Hepatocyte (in vitro differentiated cells): ENCODE measurements at regions not wholly inside any gene's neighbourhood (a gene's known extent, or its start where the extent isn't known, plus 50 kb on each side); places are given as distances from the start of the nearest gene placed in this dataset.

ENCODE experiments used
- DNase-seq: peaks from one replicate; pipeline ENCODE4 v3.0.0-alpha.2; 2016; ENCODE audit warnings: low spot score
- H2AFZ ChIP-seq: fragments of 200-600 bp; sonication (generic); 2 replicates; pipeline ENCODE4 v1.6.0; 2016; ENCODE audit warnings: antibody characterized with exemption, mild to moderate bottlenecking
- H3K27ac ChIP-seq: fragments of 200-600 bp; sonication (generic); 2 replicates; pipeline ENCODE4 v1.5.1; 2016; ENCODE audit warnings: mild to moderate bottlenecking
- H3K27me3 ChIP-seq: fragments of 200-600 bp; sonication (generic); 2 replicates; pipeline ENCODE4 v1.6.1; 2016
- H3K36me3 ChIP-seq: fragments of 200-600 bp; sonication (generic); replicated peaks from 2 replicates; pipeline ENCODE4 v1.5.1; 2016; ENCODE audit warnings: low read depth; ENCODE audit not compliant: insufficient read depth
- H3K4me1 ChIP-seq: fragments of 200-600 bp; sonication (generic); 2 replicates; pipeline ENCODE4 v1.5.1; 2016; ENCODE audit warnings: mild to moderate bottlenecking, moderate library complexity; ENCODE audit not compliant: insufficient read depth
- H3K4me2 ChIP-seq: fragments of 200-600 bp; sonication (generic); 2 replicates; pipeline ENCODE4 v1.6.0; 2016
- H3K4me3 ChIP-seq: fragments of 200-600 bp; sonication (generic); 2 replicates; pipeline ENCODE4 v1.5.1; 2016; ENCODE audit warnings: mild to moderate bottlenecking
- H3K79me2 ChIP-seq: fragments of 200-600 bp; sonication (generic); 2 replicates; pipeline ENCODE4 v1.6.0; 2017; ENCODE audit warnings: mild to moderate bottlenecking
- H3K9me2 ChIP-seq: fragments of 200-600 bp; sonication (generic); replicated peaks from 2 replicates; pipeline ENCODE4 v1.6.0; 2017; ENCODE audit warnings: mild to moderate bottlenecking; ENCODE audit not compliant: insufficient read depth
- H3K9me3 ChIP-seq: fragments of 200-600 bp; sonication (generic); 2 replicates; pipeline ENCODE4 v1.5.1; 2016; ENCODE audit warnings: low read depth, mild to moderate bottlenecking
- H4K20me1 ChIP-seq: fragments of 200-600 bp; sonication (generic); 2 replicates; pipeline ENCODE4 v1.6.0; 2016; ENCODE audit warnings: mild to moderate bottlenecking; ENCODE audit not compliant: insufficient read depth, poor library complexity, severe bottlenecking
- CTCF ChIP-seq: fragments of 200-600 bp; sonication (generic); IDR thresholded peaks from 2 replicates; pipeline ENCODE4 v1.5.1; 2016; ENCODE audit warnings: antibody characterized with exemption, mild to moderate bottlenecking; ENCODE audit not compliant: poor library complexity
- EZH2 ChIP-seq: fragments of 200-600 bp; sonication (generic); IDR thresholded peaks from 2 replicates; pipeline ENCODE4 v1.6.1; 2016; ENCODE audit warnings: antibody characterized with exemption, mild to moderate bottlenecking, borderline replicate concordance
- EZH2phosphoT487 ChIP-seq: fragments of 200-600 bp; sonication (generic); IDR thresholded peaks from one replicate; pipeline ENCODE4 v1.6.1; 2018; ENCODE audit warnings: antibody characterized with exemption, mild to moderate bottlenecking, low read depth, moderate library complexity; ENCODE audit not compliant: unreplicated experiment, severe bottlenecking
- WGBS: methylation state at CpG from one replicate; pipeline ENCODE4 v1.1.6; 2016; ENCODE audit warnings: low lambda C conversion rate; ENCODE audit errors: missing lambda C conversion rate; 5-methylcytosine and 5-hydroxymethylcytosine counted together

- H3K4me2 ChIP-seq, result no peak overlapping the region
- no peak overlapping the region for H3K4me3 ChIP-seq
- H3K79me2 ChIP-seq, result no peaks in the 10 kb centered on the region
- no peaks in the 10 kb centered on the region for H3K36me3 ChIP-seq
- no peaks in the 10 kb centered on the region for H3K9me2 ChIP-seq
- no peaks in the 10 kb centered on the region for H3K9me3 ChIP-seq
- WGBS, result 71% methylated on average over 11 of the region's 11 CpGs
- no peaks in the 10 kb centered on the region for H4K20me1 ChIP-seq
- DNase-seq, result no peak
- H3K27ac ChIP-seq, result no peak overlapping the region
- TF ChIP-seq EZH2 (no peak), CTCF (no peak), EZH2phosphoT487 (no peak)
- no peak overlapping the region for H2AFZ ChIP-seq
- H3K4me1 ChIP-seq, result no peaks in the 10 kb centered on the region
- no peaks in the 10 kb centered on the region for H3K27me3 ChIP-seq
These were observed 323.3 kb downstream of the AJAP1 start for GRCh38 chr1:4977701-4978100.

- Histone ChIP-seq H3K4me3 (no peak overlapping the region), H3K9me3 (no peaks in the 10 kb centered on the region), H3K79me2 (no peaks in the 10 kb centered on the region), H3K9me2 (no peaks in the 10 kb centered on the region), H3K27ac (no peak overlapping the region), H3K36me3 (no peaks in the 10 kb centered on the region), H3K4me2 (no peak overlapping the region), H4K20me1 (no peaks in the 10 kb centered on the region), H3K27me3 (no peaks in the 10 kb centered on the region), H2AFZ (no peak overlapping the region), H3K4me1 (no peaks in the 10 kb centered on the region)
- 92% methylated on average over 15 of the region's 15 CpGs for WGBS
- TF ChIP-seq CTCF (no peak), EZH2 (no peak), EZH2phosphoT487 (no peak)
- no peak for DNase-seq
These were observed 322.5 kb downstream of the AJAP1 start for GRCh38 chr1:4976859-4977440.

- Histone ChIP-seq H3K4me2 (no peak overlapping the region), H3K4me3 (no peak overlapping the region), H3K27ac (no peak overlapping the region), H3K9me3 (no peaks in the 10 kb centered on the region), H3K36me3 (no peaks in the 10 kb centered on the region), H2AFZ (no peak overlapping the region), H4K20me1 (no peaks in the 10 kb centered on the region), H3K27me3 (no peaks in the 10 kb centered on the region), H3K9me2 (no peaks in the 10 kb centered on the region), H3K4me1 (no peaks in the 10 kb centered on the region), H3K79me2 (no peaks in the 10 kb centered on the region)
- WGBS, result 84% methylated on average over 8 of the region's 8 CpGs
- no peak for DNase-seq
- TF ChIP-seq EZH2phosphoT487, result no peak
- TF ChIP-seq CTCF, result no peak
- TF ChIP-seq EZH2, result no peak
These were observed 321.4 kb downstream of the AJAP1 start for GRCh38 chr1:4975856-4976255.
